ENCODE measurements at regions not wholly inside any gene's neighbourhood (a gene's known extent, or its start where the extent isn't known, plus 50 kb on each side); places are given as distances from the start of the nearest gene placed in this dataset.
"Not testable (repeated sequence)": the region's sequence is repeated elsewhere in the genome, so short reads cannot be mapped to it uniquely, and the experiment has no call there.

- DNase-seq: no peak
These were observed 152.0 kb downstream of the UTRN start for GRCh38 chr6:144437105-144437504.

- DNase-seq: no peak
These were observed 153.0 kb downstream of the UTRN start for GRCh38 chr6:144438103-144438502.

- DNase-seq: no peak
These were observed 153.9 kb downstream of the UTRN start for GRCh38 chr6:144439016-144439415.

GRCh38 chr6:144441801-144442200 is 156.7 kb downstream of the UTRN start:
- DNase-seq: not testable (repeated sequence)

GRCh38 chr6:144443157-144443556 is 158.0 kb downstream of the UTRN start:
- DNase-seq: no peak

- DNase-seq: no peak
These were observed 162.3 kb downstream of the UTRN start for GRCh38 chr6:144447472-144447871.

- no peak for DNase-seq
These were observed 164.1 kb downstream of the UTRN start for GRCh38 chr6:144449218-144449617.

GRCh38 chr6:144449911-144450597 is 164.9 kb downstream of the UTRN start:
- no peak for DNase-seq

- no peak for DNase-seq
These were observed 175.4 kb downstream of the UTRN start for GRCh38 chr6:144460327-144461095.

- DNase-seq: no peak
These were observed 176.9 kb downstream of the UTRN start for GRCh38 chr6:144462058-144462457.

- DNase-seq: no peak
These were observed 181.6 kb downstream of the UTRN start for GRCh38 chr6:144466716-144467115.

- no peak for DNase-seq
These were observed 182.1 kb downstream of the UTRN start for GRCh38 chr6:144467172-144467762.

GRCh38 chr6:144467921-144468320 is 182.8 kb downstream of the UTRN start:
- no peak for DNase-seq

- peak; percentile 7 for DNase-seq
These were observed 183.6 kb downstream of the UTRN start for GRCh38 chr6:144468709-144469108.

GRCh38 chr6:144469144-144469575 is 184.0 kb downstream of the UTRN start:
- DNase-seq: no peak

GRCh38 chr6:144470201-144470600 is 185.1 kb downstream of the UTRN start:
- DNase-seq: not testable (repeated sequence)

GRCh38 chr6:144471986-144472385 is 186.9 kb downstream of the UTRN start:
- DNase-seq: no peak

GRCh38 chr6:144474290-144474689 is 189.2 kb downstream of the UTRN start:
- DNase-seq: no peak

- DNase-seq: no peak
These were observed 189.8 kb downstream of the UTRN start for GRCh38 chr6:144474904-144475303.

- peak; percentile 56 for DNase-seq
These were observed 190.3 kb downstream of the UTRN start for GRCh38 chr6:144475411-144475810.

GRCh38 chr6:144476286-144476685 is 191.2 kb downstream of the UTRN start:
- DNase-seq: no peak

GRCh38 chr6:144477396-144477795 is 192.3 kb downstream of the UTRN start:
- peak; percentile 9 for DNase-seq

GRCh38 chr6:144477856-144478255 is 192.7 kb downstream of the UTRN start:
- DNase-seq: no peak

GRCh38 chr6:144478483-144478882 is 193.3 kb downstream of the UTRN start:
- no peak for DNase-seq
